ENCODE measurements at regions not wholly inside any gene's neighbourhood (a gene's known extent, or its start where the extent isn't known, plus 50 kb on each side); places are given as distances from the start of the nearest gene placed in this dataset.

- TF ChIP-seq CTCF (IDR thresholded peaks at IDR 0.05; ENCODE audit: low read length), result no peak
- TF ChIP-seq EZH2 (IDR thresholded peaks at IDR 0.05; ENCODE audit: borderline replicate concordance, low read length), result no peak
- H3K9me2 ChIP-seq (ENCODE audit: low read depth, low read length), result no peaks in the 10 kb centered on the region
- H3K9ac ChIP-seq (ENCODE audit: low read length), result no peak overlapping the region
- H3K9me3 ChIP-seq (ENCODE audit: low read length), result no peaks in the 10 kb centered on the region
- H3K27me3 ChIP-seq (ENCODE audit: insufficient read depth, low read length), result no peaks in the 10 kb centered on the region
- H4K20me1 ChIP-seq (ENCODE audit: insufficient read depth, low read length), result no peaks in the 10 kb centered on the region
- H3K79me2 ChIP-seq (ENCODE audit: insufficient read depth, low read length), result no peaks in the 10 kb centered on the region
- no peak overlapping the region for H3K27ac ChIP-seq (ENCODE audit: low read depth, low read length, poor library complexity, severe bottlenecking)
- no peaks in the 10 kb centered on the region for H3F3A ChIP-seq (ENCODE audit: insufficient read depth, low read length)
- H3K36me3 ChIP-seq (ENCODE audit: insufficient read depth, low read length), result no peaks in the 10 kb centered on the region
- no peak overlapping the region for H3K4me3 ChIP-seq (ENCODE audit: low read depth, low read length, poor library complexity, severe bottlenecking)
- H3K4me1 ChIP-seq (ENCODE audit: insufficient read depth, low read length, severe bottlenecking), result no peaks in the 10 kb centered on the region
- no peak overlapping the region for H3K4me2 ChIP-seq (ENCODE audit: low read length)
- H2AFZ ChIP-seq (ENCODE audit: low read length), result no peak overlapping the region
These were observed 405.9 kb upstream of the MAGEB16 start for GRCh38 chrX:35392232-35392631.

- Histone ChIP-seq H3F3A (ENCODE audit: insufficient read depth, low read length) (no peaks in the 10 kb centered on the region), H3K4me1 (ENCODE audit: insufficient read depth, low read length, severe bottlenecking) (no peaks in the 10 kb centered on the region), H4K20me1 (ENCODE audit: insufficient read depth, low read length) (no peaks in the 10 kb centered on the region), H3K4me3 (ENCODE audit: low read depth, low read length, poor library complexity, severe bottlenecking) (no peak overlapping the region), H3K4me2 (ENCODE audit: low read length) (no peak overlapping the region), H3K27me3 (ENCODE audit: insufficient read depth, low read length) (no peaks in the 10 kb centered on the region), H3K79me2 (ENCODE audit: insufficient read depth, low read length) (no peaks in the 10 kb centered on the region), H3K36me3 (ENCODE audit: insufficient read depth, low read length) (no peaks in the 10 kb centered on the region), H3K9me2 (ENCODE audit: low read depth, low read length) (no peaks in the 10 kb centered on the region), H3K27ac (ENCODE audit: low read depth, low read length, poor library complexity, severe bottlenecking) (no peak overlapping the region), H3K9ac (ENCODE audit: low read length) (no peak overlapping the region), H2AFZ (ENCODE audit: low read length) (no peak overlapping the region), H3K9me3 (ENCODE audit: low read length) (no peaks in the 10 kb centered on the region)
- TF ChIP-seq CTCF (IDR thresholded peaks at IDR 0.05; ENCODE audit: low read length) (no peak), EZH2 (IDR thresholded peaks at IDR 0.05; ENCODE audit: borderline replicate concordance, low read length) (no peak)
These were observed 391.8 kb upstream of the MAGEB16 start for GRCh38 chrX:35406386-35406785.

- no peak overlapping the region for H3K27ac ChIP-seq (ENCODE audit: low read depth, low read length, poor library complexity, severe bottlenecking)
- no peaks in the 10 kb centered on the region for H3K36me3 ChIP-seq (ENCODE audit: insufficient read depth, low read length)
- H2AFZ ChIP-seq (ENCODE audit: low read length), result no peak overlapping the region
- no peak for TF ChIP-seq CTCF (IDR thresholded peaks at IDR 0.05; ENCODE audit: low read length)
- TF ChIP-seq EZH2 (IDR thresholded peaks at IDR 0.05; ENCODE audit: borderline replicate concordance, low read length), result no peak
- H3K27me3 ChIP-seq (ENCODE audit: insufficient read depth, low read length), result no peaks in the 10 kb centered on the region
- no peak overlapping the region for H3K9ac ChIP-seq (ENCODE audit: low read length)
- no peaks in the 10 kb centered on the region for H3K9me3 ChIP-seq (ENCODE audit: low read length)
- H3K79me2 ChIP-seq (ENCODE audit: insufficient read depth, low read length), result no peaks in the 10 kb centered on the region
- H3K9me2 ChIP-seq (ENCODE audit: low read depth, low read length), result no peaks in the 10 kb centered on the region
- no peak overlapping the region for H3K4me2 ChIP-seq (ENCODE audit: low read length)
- no peaks in the 10 kb centered on the region for H3F3A ChIP-seq (ENCODE audit: insufficient read depth, low read length)
- H3K4me3 ChIP-seq (ENCODE audit: low read depth, low read length, poor library complexity, severe bottlenecking), result no peak overlapping the region
- H3K4me1 ChIP-seq (ENCODE audit: insufficient read depth, low read length, severe bottlenecking), result no peaks in the 10 kb centered on the region
- H4K20me1 ChIP-seq (ENCODE audit: insufficient read depth, low read length), result no peaks in the 10 kb centered on the region
These were observed 381.4 kb upstream of the MAGEB16 start for GRCh38 chrX:35416782-35417181.
